RKO (cell line): ENCODE measurements at regions not wholly inside any gene's neighbourhood (a gene's known extent, or its start where the extent isn't known, plus 50 kb on each side); places are given as distances from the start of the nearest gene placed in this dataset.
"Not testable (repeated sequence)": the region's sequence is repeated elsewhere in the genome, so short reads cannot be mapped to it uniquely, and the experiment has no call there.

Experiments used
- DNase-seq: peaks from one replicate; pipeline ENCODE4 v3.0.0-alpha.2; 2016; ENCODE audit warnings: low spot score

- no peak for DNase-seq
Observed at GRCh38 chr15:38614621-38615020, 50.0 kb upstream of the RASGRP1 start.

GRCh38 chr15:38617831-38618230 is 53.2 kb upstream of the RASGRP1 start:
- DNase-seq: no peak

GRCh38 chr15:38618242-38618955 is 53.8 kb upstream of the RASGRP1 start:
- no peak for DNase-seq

GRCh38 chr15:38620098-38620497 is 55.5 kb upstream of the RASGRP1 start:
- no peak for DNase-seq

- no peak for DNase-seq
Observed at GRCh38 chr15:38620851-38621594, 56.4 kb upstream of the RASGRP1 start.

- no peak for DNase-seq
Observed at GRCh38 chr15:38622304-38622703, 57.7 kb upstream of the RASGRP1 start.

- no peak for DNase-seq
Observed at GRCh38 chr15:38622908-38623307, 58.3 kb upstream of the RASGRP1 start.

- no peak for DNase-seq
Observed at GRCh38 chr15:38623744-38624143, 59.1 kb upstream of the RASGRP1 start.

GRCh38 chr15:38624244-38625205 is 59.9 kb upstream of the RASGRP1 start:
- no peak for DNase-seq

GRCh38 chr15:38625886-38626285 is 61.3 kb upstream of the RASGRP1 start:
- no peak for DNase-seq

GRCh38 chr15:38626443-38627050 is 61.9 kb upstream of the RASGRP1 start:
- DNase-seq: no peak

GRCh38 chr15:38627689-38628277 is 63.2 kb upstream of the RASGRP1 start:
- DNase-seq: no peak

- no peak for DNase-seq
Observed at GRCh38 chr15:38631119-38632075, 66.8 kb upstream of the RASGRP1 start.

- DNase-seq: no peak
Observed at GRCh38 chr15:38635170-38635569, 70.6 kb upstream of the RASGRP1 start.

GRCh38 chr15:38636597-38636996 is 72.0 kb upstream of the RASGRP1 start:
- DNase-seq: no peak

- DNase-seq: no peak
Observed at GRCh38 chr15:38638126-38638525, 73.5 kb upstream of the RASGRP1 start.

GRCh38 chr15:38638811-38639210 is 74.2 kb upstream of the RASGRP1 start:
- DNase-seq: no peak

- DNase-seq: no peak
Observed at GRCh38 chr15:38642689-38643270, 78.2 kb upstream of the RASGRP1 start.

- DNase-seq: not testable (repeated sequence)
Observed at GRCh38 chr15:38644353-38644752, 79.7 kb upstream of the RASGRP1 start.

GRCh38 chr15:38646716-38647115 is 82.1 kb upstream of the RASGRP1 start:
- DNase-seq: no peak
